ENCODE measurements at regions not wholly inside any gene's neighbourhood (a gene's known extent, or its start where the extent isn't known, plus 50 kb on each side); places are given as distances from the start of the nearest gene placed in this dataset.

DNA sequence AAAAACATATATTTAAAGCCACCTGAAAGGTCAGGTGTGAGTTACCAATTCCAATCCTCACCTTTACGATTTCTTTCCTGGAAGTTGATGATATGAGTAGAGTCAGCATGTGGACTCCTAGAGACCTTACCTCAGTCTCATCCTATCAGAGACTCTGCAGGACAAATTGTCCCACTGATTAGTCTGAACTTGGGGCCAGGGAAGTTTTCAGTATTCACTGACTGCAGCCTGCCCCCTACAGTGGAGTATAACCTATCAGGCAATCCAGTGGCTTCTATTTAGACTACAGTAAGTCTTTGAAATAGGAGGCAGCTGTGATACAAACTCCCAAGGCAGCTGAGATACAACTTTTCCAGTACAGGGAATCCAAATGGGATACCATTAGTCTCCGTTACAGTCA lies 449.4 kb upstream of the CDH10 start:
- H3K27me3 ChIP-seq (ENCODE audit: insufficient read depth) = no peaks in the 10 kb centered on the region

DNA sequence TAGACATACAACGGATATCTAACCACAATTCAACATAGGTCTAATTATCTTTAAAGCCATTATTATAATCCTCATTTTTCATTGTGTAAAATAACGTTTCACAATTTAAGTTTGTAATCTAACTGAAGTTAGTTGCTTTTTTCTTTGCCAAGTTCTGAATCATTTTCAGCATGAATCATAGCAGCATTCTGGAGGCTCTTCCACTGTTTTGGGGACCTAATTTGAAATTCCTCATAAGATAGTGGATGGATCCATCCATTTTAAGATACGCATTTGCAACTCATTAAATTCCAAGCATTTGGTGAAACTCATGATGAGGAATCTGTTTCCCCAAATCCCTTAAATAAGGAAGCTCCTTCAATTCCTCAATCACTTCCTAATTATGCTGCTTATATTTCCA lies 447.1 kb upstream of the CDH10 start:
- no peak overlapping the region for H3K4me2 ChIP-seq
- no peaks in the 10 kb centered on the region for H3K27me3 ChIP-seq (ENCODE audit: insufficient read depth)
- H3K4me1 ChIP-seq (ENCODE audit: control insufficient read depth in 1 of 2, insufficient read depth in 2 of 2, low read depth in 1 of 2, low read length in 1 of 2) = no peaks in the 10 kb centered on the region
- H3K9ac ChIP-seq = no peak overlapping the region
- no peaks in the 10 kb centered on the region for H4K20me1 ChIP-seq (ENCODE audit: insufficient read depth)
- ChIA-PET CTCF (no interaction called here), POLR2A (no interaction called here)
- no peak overlapping the region for H3K27ac ChIP-seq (ENCODE audit: low read depth in 2 of 2, low read length in 1 of 2)
- WGBS (ENCODE audit: low lambda C conversion rate) = 11% methylated on average over 3 of the region's 3 CpGs
- no peaks in the 10 kb centered on the region for H3K9me3 ChIP-seq
- H3K9me2 ChIP-seq = no peaks in the 10 kb centered on the region
- H3F3A ChIP-seq (replicated peaks; ENCODE audit: insufficient read depth) = no peaks in the 10 kb centered on the region
- H3K79me2 ChIP-seq (ENCODE audit: insufficient read depth) = no peaks in the 10 kb centered on the region
- no peaks in the 10 kb centered on the region for H3K36me3 ChIP-seq (replicated peaks in 1 of 2; ENCODE audit: control insufficient read depth in 1 of 2, insufficient read depth in 2 of 2, low read length in 1 of 2)
- no peak overlapping the region for H3K4me3 ChIP-seq (ENCODE audit: low read depth in 2 of 2, low read length in 1 of 2)
- H2AFZ ChIP-seq (ENCODE audit: low read depth) = no peak overlapping the region; the same call in 1 of the 2 replicates
- no peak for DNase-seq
- no peak for TF ChIP-seq RAD21 (IDR thresholded peaks at IDR 0.05; ENCODE audit: low read length)
- TF ChIP-seq GABPA (IDR thresholded peaks at IDR 0.05; ENCODE audit: low read depth) = no peak
- TF ChIP-seq, protein P1, sequence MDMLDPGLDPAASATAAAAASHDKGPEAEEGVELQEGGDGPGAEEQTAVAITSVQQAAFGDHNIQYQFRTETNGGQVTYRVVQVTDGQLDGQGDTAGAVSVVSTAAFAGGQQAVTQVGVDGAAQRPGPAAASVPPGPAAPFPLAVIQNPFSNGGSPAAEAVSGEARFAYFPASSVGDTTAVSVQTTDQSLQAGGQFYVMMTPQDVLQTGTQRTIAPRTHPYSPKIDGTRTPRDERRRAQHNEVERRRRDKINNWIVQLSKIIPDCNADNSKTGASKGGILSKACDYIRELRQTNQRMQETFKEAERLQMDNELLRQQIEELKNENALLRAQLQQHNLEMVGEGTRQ (IDR thresholded peaks at IDR 0.05; ENCODE audit: borderline replicate concordance, low read depth, low read length) = no peak
- TF ChIP-seq RXRA (IDR thresholded peaks at IDR 0.05; ENCODE audit: borderline replicate concordance, low read depth) = no peak
- no peak for TF ChIP-seq SMC3 (IDR thresholded peaks at IDR 0.05; ENCODE audit: low read depth, low read length)
- no peak for TF ChIP-seq POLR2AphosphoS5 (IDR thresholded peaks at IDR 0.05; ENCODE audit: low read depth, low read length)
- no peak for TF ChIP-seq TEAD4 (IDR thresholded peaks at IDR 0.05; ENCODE audit: borderline replicate concordance, insufficient read depth)
- TF ChIP-seq TAF1 (IDR thresholded peaks at IDR 0.05; ENCODE audit: borderline replicate concordance, low read depth, low read length) = no peak

More for the DNA sequence above, 449.4 kb upstream of the CDH10 start:
- H3K36me3 ChIP-seq (replicated peaks in 1 of 2; ENCODE audit: control insufficient read depth in 1 of 2, insufficient read depth in 2 of 2, low read length in 1 of 2) = no peaks in the 10 kb centered on the region
- no peak overlapping the region for H3K27ac ChIP-seq (ENCODE audit: low read depth in 2 of 2, low read length in 1 of 2)
- no peak overlapping the region for H3K9ac ChIP-seq
- H4K20me1 ChIP-seq (ENCODE audit: insufficient read depth) = no peaks in the 10 kb centered on the region
- no peaks in the 10 kb centered on the region for H3F3A ChIP-seq (replicated peaks; ENCODE audit: insufficient read depth)
- POLR2A ChIA-PET = no interaction called here
- H3K4me2 ChIP-seq = no peak overlapping the region
- TF ChIP-seq GABPA (IDR thresholded peaks at IDR 0.05; ENCODE audit: low read depth) (no peak), RAD21 (IDR thresholded peaks at IDR 0.05; ENCODE audit: low read length) (no peak), JUND (IDR thresholded peaks at IDR 0.05) (no peak), SIN3A (IDR thresholded peaks at IDR 0.05; ENCODE audit: borderline replicate concordance, low read depth, low read length) (no peak), CHD2 (IDR thresholded peaks at IDR 0.05; ENCODE audit: low read length, partially characterized antibody) (no peak), FOXM1 (IDR thresholded peaks at IDR 0.05; ENCODE audit: low read depth) (no peak), YY1 (IDR thresholded peaks at IDR 0.05; ENCODE audit: low read depth) (no peak), TEAD4 (IDR thresholded peaks at IDR 0.05; ENCODE audit: borderline replicate concordance, insufficient read depth) (no peak), MEF2A (IDR thresholded peaks at IDR 0.05; ENCODE audit: borderline replicate concordance, low read depth) (no peak), POLR2AphosphoS5 (IDR thresholded peaks at IDR 0.05; ENCODE audit: low read depth, low read length) (no peak), NRF1 (IDR thresholded peaks at IDR 0.05; ENCODE audit: low read depth, low read length) (no peak), RXRA (IDR thresholded peaks at IDR 0.05; ENCODE audit: borderline replicate concordance, low read depth) (no peak), FOSL2 (IDR thresholded peaks at IDR 0.05; ENCODE audit: borderline replicate concordance, low read depth) (no peak)
- TF ChIP-seq, protein P2, sequence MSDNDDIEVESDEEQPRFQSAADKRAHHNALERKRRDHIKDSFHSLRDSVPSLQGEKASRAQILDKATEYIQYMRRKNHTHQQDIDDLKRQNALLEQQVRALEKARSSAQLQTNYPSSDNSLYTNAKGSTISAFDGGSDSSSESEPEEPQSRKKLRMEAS (IDR thresholded peaks at IDR 0.05; ENCODE audit: low read depth) = no peak
- TF ChIP-seq, protein P3, sequence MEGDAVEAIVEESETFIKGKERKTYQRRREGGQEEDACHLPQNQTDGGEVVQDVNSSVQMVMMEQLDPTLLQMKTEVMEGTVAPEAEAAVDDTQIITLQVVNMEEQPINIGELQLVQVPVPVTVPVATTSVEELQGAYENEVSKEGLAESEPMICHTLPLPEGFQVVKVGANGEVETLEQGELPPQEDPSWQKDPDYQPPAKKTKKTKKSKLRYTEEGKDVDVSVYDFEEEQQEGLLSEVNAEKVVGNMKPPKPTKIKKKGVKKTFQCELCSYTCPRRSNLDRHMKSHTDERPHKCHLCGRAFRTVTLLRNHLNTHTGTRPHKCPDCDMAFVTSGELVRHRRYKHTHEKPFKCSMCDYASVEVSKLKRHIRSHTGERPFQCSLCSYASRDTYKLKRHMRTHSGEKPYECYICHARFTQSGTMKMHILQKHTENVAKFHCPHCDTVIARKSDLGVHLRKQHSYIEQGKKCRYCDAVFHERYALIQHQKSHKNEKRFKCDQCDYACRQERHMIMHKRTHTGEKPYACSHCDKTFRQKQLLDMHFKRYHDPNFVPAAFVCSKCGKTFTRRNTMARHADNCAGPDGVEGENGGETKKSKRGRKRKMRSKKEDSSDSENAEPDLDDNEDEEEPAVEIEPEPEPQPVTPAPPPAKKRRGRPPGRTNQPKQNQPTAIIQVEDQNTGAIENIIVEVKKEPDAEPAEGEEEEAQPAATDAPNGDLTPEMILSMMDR (IDR thresholded peaks at IDR 0.05) = no peak
- TF ChIP-seq, protein P4, sequence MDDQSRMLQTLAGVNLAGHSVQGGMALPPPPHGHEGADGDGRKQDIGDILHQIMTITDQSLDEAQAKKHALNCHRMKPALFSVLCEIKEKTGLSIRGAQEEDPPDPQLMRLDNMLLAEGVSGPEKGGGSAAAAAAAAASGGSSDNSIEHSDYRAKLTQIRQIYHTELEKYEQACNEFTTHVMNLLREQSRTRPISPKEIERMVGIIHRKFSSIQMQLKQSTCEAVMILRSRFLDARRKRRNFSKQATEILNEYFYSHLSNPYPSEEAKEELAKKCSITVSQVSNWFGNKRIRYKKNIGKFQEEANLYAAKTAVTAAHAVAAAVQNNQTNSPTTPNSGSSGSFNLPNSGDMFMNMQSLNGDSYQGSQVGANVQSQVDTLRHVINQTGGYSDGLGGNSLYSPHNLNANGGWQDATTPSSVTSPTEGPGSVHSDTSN (IDR thresholded peaks at IDR 0.05) = no peak
- TF ChIP-seq, protein P5, sequence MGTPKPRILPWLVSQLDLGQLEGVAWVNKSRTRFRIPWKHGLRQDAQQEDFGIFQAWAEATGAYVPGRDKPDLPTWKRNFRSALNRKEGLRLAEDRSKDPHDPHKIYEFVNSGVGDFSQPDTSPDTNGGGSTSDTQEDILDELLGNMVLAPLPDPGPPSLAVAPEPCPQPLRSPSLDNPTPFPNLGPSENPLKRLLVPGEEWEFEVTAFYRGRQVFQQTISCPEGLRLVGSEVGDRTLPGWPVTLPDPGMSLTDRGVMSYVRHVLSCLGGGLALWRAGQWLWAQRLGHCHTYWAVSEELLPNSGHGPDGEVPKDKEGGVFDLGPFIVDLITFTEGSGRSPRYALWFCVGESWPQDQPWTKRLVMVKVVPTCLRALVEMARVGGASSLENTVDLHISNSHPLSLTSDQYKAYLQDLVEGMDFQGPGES (IDR thresholded peaks at IDR 0.05; ENCODE audit: low read depth, low read length) = no peak
- H2AFZ ChIP-seq (ENCODE audit: low read depth) = no peak overlapping the region
- H3K4me1 ChIP-seq (ENCODE audit: control insufficient read depth in 1 of 2, insufficient read depth in 2 of 2, low read depth in 1 of 2, low read length in 1 of 2) = no peaks in the 10 kb centered on the region
- no peaks in the 10 kb centered on the region for H3K9me2 ChIP-seq
- CTCF ChIA-PET = no interaction called here
- H3K9me3 ChIP-seq = no peaks in the 10 kb centered on the region
- WGBS (ENCODE audit: low lambda C conversion rate) = 4% methylated on average over 2 of the region's 2 CpGs
- DNase-seq = no peak
- H3K79me2 ChIP-seq (ENCODE audit: insufficient read depth) = no peaks in the 10 kb centered on the region
- H3K4me3 ChIP-seq (ENCODE audit: low read depth in 2 of 2, low read length in 1 of 2) = no peak overlapping the region

Data from SK-N-SH (cell line).